ENCODE measurements at regions not wholly inside any gene's neighbourhood (a gene's known extent, or its start where the extent isn't known, plus 50 kb on each side); places are given as distances from the start of the nearest gene placed in this dataset.

DNA sequence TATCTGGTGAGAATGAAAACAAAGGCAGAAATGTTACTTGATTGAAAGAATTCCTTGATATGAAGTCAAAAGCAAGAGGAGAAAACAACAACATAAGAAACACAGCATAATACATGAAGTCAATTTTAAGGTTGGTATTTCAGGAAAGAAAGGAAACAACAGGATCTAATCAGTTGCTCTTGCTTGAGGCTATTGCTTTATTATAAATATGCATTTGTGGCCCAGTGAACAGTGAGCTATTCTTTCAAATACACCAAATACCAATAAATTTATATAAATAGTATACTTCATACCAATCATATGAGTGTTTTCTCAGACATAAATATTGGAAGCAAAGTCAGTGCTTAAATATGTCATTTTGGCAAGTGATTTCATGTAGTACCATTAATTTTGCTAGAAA, 806.6 kb downstream of the NXPH1 start:
- Histone ChIP-seq H4K8ac (ENCODE audit: low read depth in 2 of 2, low read length in 2 of 2) (no peak overlapping the region), H3K9ac (ENCODE audit: low read depth, low read length) (no peak overlapping the region), H4K91ac (ENCODE audit: insufficient read depth, low read depth, low read length) (no peak overlapping the region), H3K9me1 (ENCODE audit: insufficient read depth, low read length) (no peaks in the 10 kb centered on the region), H3K56ac (ENCODE audit: extremely low read depth, insufficient read depth, low read length) (no peak overlapping the region), H2BK20ac (ENCODE audit: low read depth, low read length) (no peak overlapping the region), H3K9me3 (ENCODE audit: control insufficient read depth, insufficient read depth, low read length) (peaks cover 6% of the 10 kb centered on the region), H2BK15ac (ENCODE audit: low read depth, low read length) (no peak overlapping the region), H3K79me1 (ENCODE audit: low read depth in 1 of 2, low read length in 2 of 2) (no peaks in the 10 kb centered on the region), H3K4me2 (ENCODE audit: low read depth, low read length) (no peak overlapping the region), H3K36me3 (ENCODE audit: control insufficient read depth, insufficient read depth, low read length) (no peaks in the 10 kb centered on the region), H2AK5ac (ENCODE audit: low read depth, low read length) (no peak overlapping the region), H2AK9ac (replicated peaks; ENCODE audit: low read depth, low read length, poor library complexity) (no peak overlapping the region), H3K4ac (ENCODE audit: low read depth, low read length) (no peak overlapping the region), H3K27me3 (ENCODE audit: control insufficient read depth, insufficient read depth, low read length) (no peaks in the 10 kb centered on the region), H3K18ac (ENCODE audit: low read depth, low read length) (no peak overlapping the region), H4K20me1 (ENCODE audit: insufficient read depth, low read length) (no peaks in the 10 kb centered on the region), H4K5ac (ENCODE audit: low read depth, low read length) (no peak overlapping the region), H2BK120ac (ENCODE audit: low read depth, low read length) (no peak overlapping the region), H3K4me1 (ENCODE audit: control insufficient read depth, insufficient read depth, low read length) (no peaks in the 10 kb centered on the region), H2BK5ac (ENCODE audit: low read depth, low read length, poor library complexity, severe bottlenecking) (no peak overlapping the region), H3K14ac (replicated peaks; ENCODE audit: low read depth, low read length) (no peak overlapping the region), H3K4me3 (ENCODE audit: insufficient read depth, low read depth, low read length) (no peak overlapping the region), H3K23ac (ENCODE audit: low read depth, low read length) (no peak overlapping the region), H3K27ac (ENCODE audit: insufficient read depth, low read length) (no peak overlapping the region), H2AFZ (replicated peaks; ENCODE audit: low read length, poor library complexity) (no peak overlapping the region)
- intact Hi-C loops (cut with micrococcal nuclease), result no loop called here
- DNase-seq (no peak), ATAC-seq (ENCODE audit: low read depth) (no peak)
- ChIA-PET CTCF (no interaction called here), POLR2A (ENCODE audit: unreplicated experiment) (no interaction called here)
- no TSS peak for BruUV-seq (replicated peaks)
- in situ Hi-C loops (cut with MboI; ENCODE audit: low sequenced_read_pairs), result no loop called here
- TF ChIP-seq CEBPB (IDR thresholded peaks at IDR 0.05; ENCODE audit: low read depth, low read length), result no peak
- TF ChIP-seq CHD1 (IDR thresholded peaks at IDR 0.05; ENCODE audit: low read depth, low read length), result no peak
- no peak for TF ChIP-seq NFE2L2 (IDR thresholded peaks at IDR 0.05; ENCODE audit: low read depth, low read length)
- TF ChIP-seq, protein P1, sequence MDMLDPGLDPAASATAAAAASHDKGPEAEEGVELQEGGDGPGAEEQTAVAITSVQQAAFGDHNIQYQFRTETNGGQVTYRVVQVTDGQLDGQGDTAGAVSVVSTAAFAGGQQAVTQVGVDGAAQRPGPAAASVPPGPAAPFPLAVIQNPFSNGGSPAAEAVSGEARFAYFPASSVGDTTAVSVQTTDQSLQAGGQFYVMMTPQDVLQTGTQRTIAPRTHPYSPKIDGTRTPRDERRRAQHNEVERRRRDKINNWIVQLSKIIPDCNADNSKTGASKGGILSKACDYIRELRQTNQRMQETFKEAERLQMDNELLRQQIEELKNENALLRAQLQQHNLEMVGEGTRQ (IDR thresholded peaks at IDR 0.05; ENCODE audit: low read depth, low read length), result no peak
- TF ChIP-seq, protein P2, sequence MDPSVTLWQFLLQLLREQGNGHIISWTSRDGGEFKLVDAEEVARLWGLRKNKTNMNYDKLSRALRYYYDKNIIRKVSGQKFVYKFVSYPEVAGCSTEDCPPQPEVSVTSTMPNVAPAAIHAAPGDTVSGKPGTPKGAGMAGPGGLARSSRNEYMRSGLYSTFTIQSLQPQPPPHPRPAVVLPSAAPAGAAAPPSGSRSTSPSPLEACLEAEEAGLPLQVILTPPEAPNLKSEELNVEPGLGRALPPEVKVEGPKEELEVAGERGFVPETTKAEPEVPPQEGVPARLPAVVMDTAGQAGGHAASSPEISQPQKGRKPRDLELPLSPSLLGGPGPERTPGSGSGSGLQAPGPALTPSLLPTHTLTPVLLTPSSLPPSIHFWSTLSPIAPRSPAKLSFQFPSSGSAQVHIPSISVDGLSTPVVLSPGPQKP (IDR thresholded peaks at IDR 0.05; ENCODE audit: borderline replicate concordance, low read depth, low read length), result no peak
- no peak for TF ChIP-seq RAD21 (IDR thresholded peaks at IDR 0.05; ENCODE audit: low read length)
- no peak for TF ChIP-seq MAFK (IDR thresholded peaks at IDR 0.05; ENCODE audit: low read depth, low read length)
- no peak for TF ChIP-seq BHLHE40 (IDR thresholded peaks at IDR 0.05; ENCODE audit: low read depth, low read length)
- no peak for TF ChIP-seq RCOR1 (IDR thresholded peaks at IDR 0.05; ENCODE audit: insufficient replicate concordance, low read length)
- no peak for TF ChIP-seq SMC3 (IDR thresholded peaks at IDR 0.05; ENCODE audit: low read depth, low read length)
- no peak for TF ChIP-seq RFX5 (IDR thresholded peaks at IDR 0.05; ENCODE audit: low read depth, low read length)
- TF ChIP-seq POLR2A (IDR thresholded peaks at IDR 0.05; ENCODE audit: low read depth, low read length), result no peak
- TF ChIP-seq MAZ (IDR thresholded peaks at IDR 0.05; ENCODE audit: borderline replicate concordance, low read depth, low read length), result no peak
- no peak for TF ChIP-seq FOS (IDR thresholded peaks at IDR 0.05; ENCODE audit: low read depth, low read length)
- no peak for TF ChIP-seq MXI1 (IDR thresholded peaks at IDR 0.05; ENCODE audit: borderline replicate concordance, low read depth, low read length)
- TF ChIP-seq, protein P3, sequence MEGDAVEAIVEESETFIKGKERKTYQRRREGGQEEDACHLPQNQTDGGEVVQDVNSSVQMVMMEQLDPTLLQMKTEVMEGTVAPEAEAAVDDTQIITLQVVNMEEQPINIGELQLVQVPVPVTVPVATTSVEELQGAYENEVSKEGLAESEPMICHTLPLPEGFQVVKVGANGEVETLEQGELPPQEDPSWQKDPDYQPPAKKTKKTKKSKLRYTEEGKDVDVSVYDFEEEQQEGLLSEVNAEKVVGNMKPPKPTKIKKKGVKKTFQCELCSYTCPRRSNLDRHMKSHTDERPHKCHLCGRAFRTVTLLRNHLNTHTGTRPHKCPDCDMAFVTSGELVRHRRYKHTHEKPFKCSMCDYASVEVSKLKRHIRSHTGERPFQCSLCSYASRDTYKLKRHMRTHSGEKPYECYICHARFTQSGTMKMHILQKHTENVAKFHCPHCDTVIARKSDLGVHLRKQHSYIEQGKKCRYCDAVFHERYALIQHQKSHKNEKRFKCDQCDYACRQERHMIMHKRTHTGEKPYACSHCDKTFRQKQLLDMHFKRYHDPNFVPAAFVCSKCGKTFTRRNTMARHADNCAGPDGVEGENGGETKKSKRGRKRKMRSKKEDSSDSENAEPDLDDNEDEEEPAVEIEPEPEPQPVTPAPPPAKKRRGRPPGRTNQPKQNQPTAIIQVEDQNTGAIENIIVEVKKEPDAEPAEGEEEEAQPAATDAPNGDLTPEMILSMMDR (conservative IDR thresholded peaks at IDR 0.05; ENCODE audit: low read depth, low read length), result no peak
- dilution Hi-C loops (cut with HindIII; ENCODE audit: low sequenced_read_pairs, unreplicated experiment), result no loop called here

Measured in IMR-90 (cell line).